ENCODE measurements at regions not wholly inside any gene's neighbourhood (a gene's known extent, or its start where the extent isn't known, plus 50 kb on each side); places are given as distances from the start of the nearest gene placed in this dataset.

GRCh38 chr7:26078437-26079336 is 73.3 kb upstream of the NFE2L3 start:
- Histone ChIP-seq H3K4me3 (ENCODE audit: low read depth, low read length) (no peak overlapping the region), H3K27me3 (ENCODE audit: control insufficient read depth, insufficient read depth, low read length) (peaks cover 25% of the 10 kb centered on the region), H3K27ac (ENCODE audit: low read depth, low read length) (no peak overlapping the region), H3K9me3 (ENCODE audit: control insufficient read depth, insufficient read depth, low read length) (no peaks in the 10 kb centered on the region)
- ChIA-PET POLR2A (interaction anchor here (0.6 to 1.0 kb wide), 2 partner anchors 34 to 121 kb away, joined by 3 to 6 read pairs; no protein-coding TSS in a partner anchor), CTCF (interaction anchor here (0.6 to 2.4 kb wide), 15 partner anchors 10 to 963 kb away, joined by 3 to 19 read pairs (median 3); no protein-coding TSS in a partner anchor)
- TF ChIP-seq CTCF (IDR thresholded peaks at IDR 0.05; ENCODE audit: low read depth, low read length), result peak; percentile 41
- no peak for DNase-seq (ENCODE audit: low read depth, low spot score)

DNA sequence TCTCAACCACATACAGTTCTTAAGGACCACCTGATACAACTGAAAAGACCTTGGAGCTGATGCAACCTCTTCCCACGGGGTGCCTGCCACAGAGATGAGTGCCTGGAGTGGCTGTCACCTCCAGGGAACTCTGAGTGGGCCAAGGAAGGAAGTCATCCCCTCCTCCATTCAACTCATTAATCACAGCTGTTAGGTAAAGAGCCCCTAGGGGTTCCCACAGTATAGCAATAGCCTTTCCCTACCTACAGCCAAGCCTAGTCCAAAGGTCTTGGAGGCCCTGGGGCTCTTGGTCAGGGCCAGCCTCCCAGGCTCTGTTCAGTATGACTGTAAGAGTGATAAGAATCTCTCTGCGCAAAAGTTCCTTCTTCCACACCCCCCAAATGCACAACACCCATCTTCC is 70.4 kb upstream of the NFE2L3 start:
- ChIA-PET CTCF (interaction anchor here (1.2 to 2.0 kb wide), 3 partner anchors 9 to 288 kb away, joined by 3 to 7 read pairs (median 5); no protein-coding TSS in a partner anchor), POLR2A (no interaction called here)
- Histone ChIP-seq H3K9me3 (ENCODE audit: control insufficient read depth, insufficient read depth, low read length) (no peaks in the 10 kb centered on the region), H3K27me3 (ENCODE audit: control insufficient read depth, insufficient read depth, low read length) (peaks cover 28% of the 10 kb centered on the region), H3K27ac (ENCODE audit: low read depth, low read length) (no peak overlapping the region), H3K4me3 (ENCODE audit: low read depth, low read length) (no peak overlapping the region)
- DNase-seq (ENCODE audit: low read depth, low spot score), result no peak
- TF ChIP-seq CTCF (IDR thresholded peaks at IDR 0.05; ENCODE audit: low read depth, low read length), result no peak

DNA sequence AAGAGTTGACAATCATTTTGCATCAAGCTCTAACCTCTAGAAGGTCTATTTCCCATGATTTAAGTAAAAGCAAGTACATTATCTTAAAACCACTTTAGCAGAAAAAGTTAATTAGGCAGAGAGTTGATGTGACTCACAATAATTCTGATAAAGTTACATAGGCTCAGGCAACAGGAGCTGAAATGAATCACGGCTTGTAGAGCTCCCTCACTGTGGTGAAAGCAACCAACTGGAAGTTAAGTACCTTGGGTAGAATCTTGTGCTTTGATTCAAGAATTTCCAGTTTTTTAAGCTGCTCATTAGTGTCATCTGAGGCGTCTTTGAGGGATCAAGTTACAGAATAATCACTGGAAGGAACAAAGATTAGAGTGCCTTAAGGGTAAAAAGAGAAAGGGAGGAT is 68.9 kb upstream of the NFE2L3 start:
- Histone ChIP-seq H3K4me3 (ENCODE audit: low read depth, low read length) (no peak overlapping the region), H3K9me3 (ENCODE audit: control insufficient read depth, insufficient read depth, low read length) (no peaks in the 10 kb centered on the region), H3K27me3 (ENCODE audit: control insufficient read depth, insufficient read depth, low read length) (peaks cover 26% of the 10 kb centered on the region), H3K27ac (ENCODE audit: low read depth, low read length) (no peak overlapping the region)
- DNase-seq (ENCODE audit: low read depth, low spot score), result no peak
- no peak for TF ChIP-seq CTCF (IDR thresholded peaks at IDR 0.05; ENCODE audit: low read depth, low read length)
- POLR2A ChIA-PET, result interaction anchor here (0.6 kb wide), 1 partner anchor 119 kb away, joined by 6 read pairs; the partner anchor contains the start of gene CBX3
- CTCF ChIA-PET, result interaction anchor here (0.6 to 2.0 kb wide), 4 partner anchors 8 to 283 kb away, joined by 4 to 7 read pairs (median 6); no protein-coding TSS in a partner anchor

GRCh38 chr7:26084418-26084817 is 67.6 kb upstream of the NFE2L3 start:
- POLR2A ChIA-PET, result no interaction called here
- H3K27me3 ChIP-seq (ENCODE audit: control insufficient read depth, insufficient read depth, low read length), result peaks cover 14% of the 10 kb centered on the region

More at GRCh38 chr7:26084418-26084817, 67.6 kb upstream of the NFE2L3 start:
- no peak overlapping the region for H3K4me3 ChIP-seq (ENCODE audit: low read depth, low read length)
- no peak for DNase-seq (ENCODE audit: low read depth, low spot score)
- H3K9me3 ChIP-seq (ENCODE audit: control insufficient read depth, insufficient read depth, low read length), result no peaks in the 10 kb centered on the region
- TF ChIP-seq CTCF (IDR thresholded peaks at IDR 0.05; ENCODE audit: low read depth, low read length), result no peak
- no peak overlapping the region for H3K27ac ChIP-seq (ENCODE audit: low read depth, low read length)
- CTCF ChIA-PET, result interaction anchor here (0.8 to 1.3 kb wide), 3 partner anchors 8 to 285 kb away, joined by 3 to 4 read pairs (median 4); no protein-coding TSS in a partner anchor

Measured in AG04450 (cell line).